Endodermal cell (in vitro differentiated cells): ENCODE measurements at regions not wholly inside any gene's neighbourhood (a gene's known extent, or its start where the extent isn't known, plus 50 kb on each side); places are given as distances from the start of the nearest gene placed in this dataset.

Experiments
- DNase-seq: peaks from one replicate; pipeline ENCODE4 v3.0.0-alpha.2; 2017
- H3K27ac ChIP-seq: 2 replicates; pipeline ENCODE4 v1.5.1; 2013; ENCODE audit warnings: mild to moderate bottlenecking, low read depth, low read length, moderate library complexity
- H3K27me3 ChIP-seq: 2 replicates; pipeline ENCODE4 v1.6.1; 2013; ENCODE audit warnings: mild to moderate bottlenecking, low read length, moderate library complexity; ENCODE audit not compliant: insufficient read depth, control insufficient read depth, poor library complexity, severe bottlenecking
- H3K36me3 ChIP-seq: 2 replicates; pipeline ENCODE4 v1.7.0; 2013; ENCODE audit warnings: mild to moderate bottlenecking, low read length, moderate library complexity; ENCODE audit not compliant: control insufficient read depth, insufficient read depth
- H3K4me1 ChIP-seq: one replicate; pipeline ENCODE4 v1.7.0; 2013; ENCODE audit warnings: low read length; ENCODE audit not compliant: control insufficient read depth, insufficient read depth
- H3K4me3 ChIP-seq: 2 replicates; pipeline ENCODE4 v1.5.1; 2013; ENCODE audit warnings: mild to moderate bottlenecking, low read length, moderate library complexity
- H3K9ac ChIP-seq: 2 replicates; pipeline ENCODE4 v1.6.1; 2013; ENCODE audit warnings: mild to moderate bottlenecking, low read length, moderate library complexity; ENCODE audit not compliant: poor library complexity, severe bottlenecking; ENCODE audit errors: extremely low read depth
- H3K9me3 ChIP-seq: 2 replicates; pipeline ENCODE4 v1.6.1; 2013; ENCODE audit warnings: mild to moderate bottlenecking, low read length, moderate library complexity; ENCODE audit not compliant: control insufficient read depth
- H3K27ac Mint-ChIP-seq: 2 replicates; pipeline ENCODE4 v1.8.0; 2020; ENCODE audit warnings: mixed read lengths
- H3K27me3 Mint-ChIP-seq: 2 replicates; pipeline ENCODE4 v1.8.0; 2021; ENCODE audit warnings: mild to moderate bottlenecking, mixed read lengths; ENCODE audit not compliant: insufficient read depth
- H3K36me3 Mint-ChIP-seq: 2 replicates; pipeline ENCODE4 v1.8.0; 2020; ENCODE audit warnings: low read depth, mixed read lengths
- H3K4me1 Mint-ChIP-seq: 2 replicates; pipeline ENCODE4 v1.8.0; 2020; ENCODE audit warnings: mixed read lengths
- H3K4me3 Mint-ChIP-seq: 2 replicates; pipeline ENCODE4 v1.8.0; 2020; ENCODE audit warnings: mild to moderate bottlenecking, moderate library complexity, mixed read lengths
- H3K9me3 Mint-ChIP-seq: 2 replicates; pipeline ENCODE4 v1.8.0; 2020; ENCODE audit warnings: mild to moderate bottlenecking, mixed read lengths
- CTCF ChIP-seq: fragments of 200-600 bp; sonication (generic); conservative IDR thresholded peaks from 2 replicates; pipeline ENCODE4 v1.5.0; 2021; ENCODE audit warnings: antibody characterized with exemption, mild to moderate bottlenecking
- WGBS, 2 experiments: methylation state at CpG; one replicate each; pipeline versions ENCODE4 v1.1.5 to v1.1.7; 2013; ENCODE audit warnings: missing lambda C conversion rate in 2 of 2, mixed read lengths in 1 of 2; ENCODE audit not compliant: insufficient coverage in 1 of 2, insufficient read length in 1 of 2; 5-methylcytosine and 5-hydroxymethylcytosine counted together

GRCh38 chr7:67764289-67764688 is 767.7 kb downstream of the TYW1 start:
- no peak for TF ChIP-seq CTCF
- Histone ChIP-seq H3K36me3 (no peaks in the 10 kb centered on the region), H3K4me1 (peaks cover 5% of the 10 kb centered on the region), H3K9ac (no peak overlapping the region), H3K27me3 (no peaks in the 10 kb centered on the region), H3K4me3 (no peak overlapping the region), H3K9me3 (peaks cover 7% of the 10 kb centered on the region), H3K27ac (no peak overlapping the region)
- Mint-ChIP-seq H3K27me3 (peaks cover 4% of the 10 kb centered on the region), H3K4me1 (peaks cover 3% of the 10 kb centered on the region), H3K4me3 (no peak overlapping the region), H3K36me3 (no peaks in the 10 kb centered on the region), H3K9me3 (peaks cover 16% of the 10 kb centered on the region), H3K27ac (no peak overlapping the region)
- no peak for DNase-seq
- 90 to 100% methylated on average over 1 to 4 of the region's 4 CpGs for WGBS, 2 experiments

GRCh38 chr7:67765481-67766175 is 769.0 kb downstream of the TYW1 start:
- WGBS, 2 experiments: 87 to 100% methylated on average over 2 to 5 of the region's 6 CpGs
- peaks cover 16% of the 10 kb centered on the region for H3K9me3 Mint-ChIP-seq
- Histone ChIP-seq H3K27me3 (no peaks in the 10 kb centered on the region), H3K36me3 (no peaks in the 10 kb centered on the region), H3K27ac (no peak overlapping the region), H3K9ac (no peak overlapping the region), H3K4me1 (peaks cover 5% of the 10 kb centered on the region), H3K9me3 (peaks cover 7% of the 10 kb centered on the region), H3K4me3 (no peak overlapping the region)
- no peak overlapping the region for H3K27ac Mint-ChIP-seq
- no peak for TF ChIP-seq CTCF
- H3K27me3 Mint-ChIP-seq: peaks cover 7% of the 10 kb centered on the region
- no peak overlapping the region for H3K4me3 Mint-ChIP-seq
- DNase-seq: no peak
- no peaks in the 10 kb centered on the region for H3K36me3 Mint-ChIP-seq
- peaks cover 3% of the 10 kb centered on the region for H3K4me1 Mint-ChIP-seq

GRCh38 chr7:67766906-67767410 is 770.3 kb downstream of the TYW1 start:
- peaks cover 7% of the 10 kb centered on the region for H3K9me3 ChIP-seq
- 92 to 95% methylated on average over 4 of the region's 4 CpGs for WGBS, 2 experiments
- DNase-seq: no peak
- H3K4me1 Mint-ChIP-seq: peaks cover 3% of the 10 kb centered on the region
- peaks cover 11% of the 10 kb centered on the region for H3K27me3 Mint-ChIP-seq
- H3K9me3 Mint-ChIP-seq: peaks cover 16% of the 10 kb centered on the region
- no peak overlapping the region for H3K9ac ChIP-seq
- no peak overlapping the region for H3K27ac ChIP-seq
- no peak overlapping the region for H3K27ac Mint-ChIP-seq
- H3K27me3 ChIP-seq: no peaks in the 10 kb centered on the region
- TF ChIP-seq CTCF: no peak
- no peaks in the 10 kb centered on the region for H3K36me3 Mint-ChIP-seq
- H3K36me3 ChIP-seq: no peaks in the 10 kb centered on the region
- H3K4me3 Mint-ChIP-seq: no peak overlapping the region
- H3K4me1 ChIP-seq: peaks cover 4% of the 10 kb centered on the region
- no peak overlapping the region for H3K4me3 ChIP-seq
